Heart left ventricle (tissue), 13 donors: ENCODE measurements at regions not wholly inside any gene's neighbourhood (a gene's known extent, or its start where the extent isn't known, plus 50 kb on each side); places are given as distances from the start of the nearest gene placed in this dataset.

Source experiments
- POLR2A ChIP-seq, 2 donors: fragments of 450-650 bp; IDR thresholded peaks; one replicate each; pipeline ENCODE4 v1.6.1; 2017; ENCODE audit warnings: antibody characterized with exemption in 2 of 2, mild to moderate bottlenecking in 2 of 2, moderate library complexity in 2 of 2
- TF ChIP-seq, protein P1 (sequence below), 12 donors: fragments of 200-600 bp; sonication (generic) in 4 of 12; IDR thresholded peaks; one replicate each; pipeline versions ENCODE4 v1.5.0 to v1.8.0; 2018 to 2022; ENCODE audit warnings: antibody characterized with exemption in 12 of 12, mild to moderate bottlenecking in 5 of 12
- donor health status: ischemic (EF 13 %, LVEDD 7.1; RV severe dilation, severe dysfunction).
- donor health status: DM: no; HTN: yes; CAD: no.
- donor health status: DM: no; HTN: no; CAD: no.
- donor health status: ischemic (EF 25% LVEDD 6.9; RV normal size, moderate dysfunction).
- donor health status: ischemic (EF 25% LVEDD 5.7; RV mildly dilated, moderate dysfunction).
- donor health status: ischemic (EF 35%, LVEDD 5.7; RV mildly dilated, moderate dysfunction).
- donor health status: nonischemic (EF 11% LVEDD 7.7; RV severe dilation, severe dysfunction).
- donor health status: DM: yes; HTN: yes; CAD: no.
- donor health status: PGD.
- donor health status: ischemic (EF 29% LVEDD 5.4; RV normal size, mild dysfunction).
- donor health status: nonischemic (EF 23%, LVEDD 6.1; RV moderate dilation, normal function).

DNA sequence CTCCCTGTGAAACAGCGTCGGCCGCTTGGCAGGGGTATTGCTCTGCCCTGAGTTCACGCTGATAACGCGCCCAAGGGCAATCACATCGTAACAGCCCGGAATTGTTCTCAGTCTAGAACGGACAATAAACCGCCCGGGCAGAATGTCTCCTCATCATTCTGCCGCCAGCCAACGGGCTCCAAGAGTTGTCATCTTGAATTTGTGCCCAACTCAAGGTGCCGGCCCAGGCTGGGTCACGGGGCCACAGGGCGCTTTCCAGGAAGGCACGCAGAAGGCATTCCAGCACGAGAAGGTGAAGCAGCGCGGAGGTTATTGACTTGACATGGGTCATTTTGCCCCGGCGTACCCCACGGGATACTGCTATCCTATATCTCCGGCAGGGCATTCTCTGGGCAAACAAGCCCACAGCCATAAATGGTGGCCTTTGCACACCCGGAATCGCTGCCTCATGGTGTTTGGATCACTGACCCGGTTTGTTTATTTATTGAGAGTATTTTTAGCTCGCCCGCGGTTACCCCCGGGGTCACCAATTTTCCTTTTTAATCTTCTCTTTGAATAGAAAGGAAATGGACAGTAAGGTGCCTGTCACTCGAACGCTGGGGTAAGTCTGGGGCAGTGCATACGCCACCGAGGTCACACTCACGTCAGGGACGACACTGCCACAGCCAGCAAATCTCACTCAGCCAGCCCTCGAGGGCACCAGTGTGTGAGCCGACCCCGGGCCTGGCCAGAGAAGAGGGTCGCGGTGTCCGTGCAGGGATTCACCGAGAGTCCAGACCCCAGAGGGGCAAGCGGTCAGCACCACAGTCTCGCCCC is 72.4 kb upstream of the FGF3 start:
- TF ChIP-seq, protein P1, sequence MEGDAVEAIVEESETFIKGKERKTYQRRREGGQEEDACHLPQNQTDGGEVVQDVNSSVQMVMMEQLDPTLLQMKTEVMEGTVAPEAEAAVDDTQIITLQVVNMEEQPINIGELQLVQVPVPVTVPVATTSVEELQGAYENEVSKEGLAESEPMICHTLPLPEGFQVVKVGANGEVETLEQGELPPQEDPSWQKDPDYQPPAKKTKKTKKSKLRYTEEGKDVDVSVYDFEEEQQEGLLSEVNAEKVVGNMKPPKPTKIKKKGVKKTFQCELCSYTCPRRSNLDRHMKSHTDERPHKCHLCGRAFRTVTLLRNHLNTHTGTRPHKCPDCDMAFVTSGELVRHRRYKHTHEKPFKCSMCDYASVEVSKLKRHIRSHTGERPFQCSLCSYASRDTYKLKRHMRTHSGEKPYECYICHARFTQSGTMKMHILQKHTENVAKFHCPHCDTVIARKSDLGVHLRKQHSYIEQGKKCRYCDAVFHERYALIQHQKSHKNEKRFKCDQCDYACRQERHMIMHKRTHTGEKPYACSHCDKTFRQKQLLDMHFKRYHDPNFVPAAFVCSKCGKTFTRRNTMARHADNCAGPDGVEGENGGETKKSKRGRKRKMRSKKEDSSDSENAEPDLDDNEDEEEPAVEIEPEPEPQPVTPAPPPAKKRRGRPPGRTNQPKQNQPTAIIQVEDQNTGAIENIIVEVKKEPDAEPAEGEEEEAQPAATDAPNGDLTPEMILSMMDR (IDR thresholded peaks at IDR 0.05), result no peak
- no peak for TF ChIP-seq POLR2A (IDR thresholded peaks at IDR 0.05)
